ENCODE measurements at regions not wholly inside any gene's neighbourhood (a gene's known extent, or its start where the extent isn't known, plus 50 kb on each side); places are given as distances from the start of the nearest gene placed in this dataset.

DNA sequence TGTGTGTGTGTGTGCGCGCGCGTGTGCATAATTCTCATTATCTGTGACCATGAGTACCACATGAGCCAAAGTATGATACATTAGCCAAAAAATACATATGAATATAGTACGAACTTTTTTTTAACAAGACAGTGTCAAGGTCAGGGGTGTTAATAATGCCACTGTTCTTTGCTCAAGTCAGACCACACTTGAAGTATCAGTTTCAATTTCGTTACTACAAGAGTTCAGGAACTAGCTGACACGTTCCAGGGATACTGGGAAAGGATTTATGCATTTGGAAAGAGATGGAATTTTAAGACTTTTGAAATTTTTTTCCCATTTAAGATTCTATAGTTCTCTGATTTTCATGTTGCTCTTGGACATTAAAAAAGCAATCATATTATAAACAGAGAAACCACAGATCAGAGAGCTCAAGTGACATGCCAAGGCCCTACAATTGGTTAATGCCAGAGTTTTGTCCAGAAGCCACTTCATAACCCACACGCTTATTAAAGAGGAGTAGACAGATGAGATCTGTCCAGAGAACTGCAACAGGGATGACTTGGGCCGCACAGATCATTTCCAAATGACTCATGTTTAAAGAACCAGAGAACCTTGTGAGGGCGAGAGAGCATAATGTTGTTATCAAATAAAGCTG, 718.8 kb upstream of the SGCG start:
- TF ChIP-seq CTCF (IDR thresholded peaks at IDR 0.05; ENCODE audit: low read depth, low read length) (no peak), POLR2A (IDR thresholded peaks at IDR 0.05; ENCODE audit: extremely low read depth, insufficient read length) (no peak), MYC (IDR thresholded peaks at IDR 0.05; ENCODE audit: low read depth, low read length) (no peak)
- TF ChIP-seq, protein P1, sequence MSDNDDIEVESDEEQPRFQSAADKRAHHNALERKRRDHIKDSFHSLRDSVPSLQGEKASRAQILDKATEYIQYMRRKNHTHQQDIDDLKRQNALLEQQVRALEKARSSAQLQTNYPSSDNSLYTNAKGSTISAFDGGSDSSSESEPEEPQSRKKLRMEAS (IDR thresholded peaks at IDR 0.05; ENCODE audit: low read depth, low read length): no peak
- no peak overlapping the region for H3K4me3 ChIP-seq (ENCODE audit: low read depth, low read length)
- DNase-seq (ENCODE audit: low read depth): no peak

DNA sequence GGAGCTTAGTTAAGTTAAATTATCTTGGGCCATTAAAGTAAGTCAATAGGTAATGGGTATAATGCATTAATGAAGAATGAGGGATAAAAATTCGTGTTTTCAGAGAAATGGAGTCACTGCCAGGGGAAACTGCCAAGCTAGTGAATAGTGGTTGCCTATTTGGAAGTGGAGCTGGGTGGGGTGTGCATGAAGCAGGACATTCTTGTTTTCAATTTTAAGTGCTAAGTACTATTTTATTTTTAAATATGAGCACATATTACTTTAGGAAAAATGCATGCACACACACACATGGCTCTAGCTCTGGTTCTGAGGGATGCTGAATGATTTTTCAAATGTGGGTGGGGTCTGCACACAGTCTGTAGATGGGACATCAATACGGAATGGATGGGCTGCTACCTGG, 717.7 kb upstream of the SGCG start:
- TF ChIP-seq CTCF (IDR thresholded peaks at IDR 0.05; ENCODE audit: low read depth, low read length): no peak
- TF ChIP-seq MYC (IDR thresholded peaks at IDR 0.05; ENCODE audit: low read depth, low read length): no peak
- no peak for TF ChIP-seq POLR2A (IDR thresholded peaks at IDR 0.05; ENCODE audit: extremely low read depth, insufficient read length)
- TF ChIP-seq, protein P1 (IDR thresholded peaks at IDR 0.05; ENCODE audit: low read depth, low read length): no peak
- DNase-seq (ENCODE audit: low read depth): no peak
- H3K4me3 ChIP-seq (ENCODE audit: low read depth, low read length): no peak overlapping the region

DNA sequence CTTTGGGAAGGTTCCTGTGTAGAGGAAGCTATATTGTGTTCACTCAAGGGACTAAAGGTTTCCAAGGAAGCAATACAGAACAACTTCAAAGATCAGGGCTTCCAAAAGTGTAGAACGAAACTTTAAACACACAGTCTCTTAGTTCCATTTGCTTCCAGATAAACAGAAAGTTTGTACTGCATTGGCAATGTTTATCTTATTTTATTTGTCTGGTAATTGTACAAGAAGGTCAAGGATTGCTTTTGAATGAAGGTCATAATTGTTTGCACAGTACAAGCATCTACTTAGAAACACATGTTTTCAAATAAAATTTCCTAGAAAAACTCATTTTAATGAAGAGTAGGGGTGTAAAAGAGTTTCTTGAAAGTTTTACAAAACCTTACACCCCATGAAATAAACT, 712.7 kb upstream of the SGCG start:
- H3K4me3 ChIP-seq (ENCODE audit: low read depth, low read length): no peak overlapping the region
- no peak for DNase-seq (ENCODE audit: low read depth)
- TF ChIP-seq, protein P1 (IDR thresholded peaks at IDR 0.05; ENCODE audit: low read depth, low read length): no peak
- no peak for TF ChIP-seq CTCF (IDR thresholded peaks at IDR 0.05; ENCODE audit: low read depth, low read length)
- TF ChIP-seq POLR2A (IDR thresholded peaks at IDR 0.05; ENCODE audit: extremely low read depth, insufficient read length): no peak
- TF ChIP-seq MYC (IDR thresholded peaks at IDR 0.05; ENCODE audit: low read depth, low read length): no peak

GRCh38 chr13:22468824-22469223, 712.0 kb upstream of the SGCG start:
- no peak overlapping the region for H3K4me3 ChIP-seq (ENCODE audit: low read depth, low read length)
- TF ChIP-seq MYC (IDR thresholded peaks at IDR 0.05; ENCODE audit: low read depth, low read length) (no peak), CTCF (IDR thresholded peaks at IDR 0.05; ENCODE audit: low read depth, low read length) (no peak), POLR2A (IDR thresholded peaks at IDR 0.05; ENCODE audit: extremely low read depth, insufficient read length) (no peak)
- TF ChIP-seq, protein P1 (IDR thresholded peaks at IDR 0.05; ENCODE audit: low read depth, low read length): no peak
- DNase-seq (ENCODE audit: low read depth): no peak

DNA sequence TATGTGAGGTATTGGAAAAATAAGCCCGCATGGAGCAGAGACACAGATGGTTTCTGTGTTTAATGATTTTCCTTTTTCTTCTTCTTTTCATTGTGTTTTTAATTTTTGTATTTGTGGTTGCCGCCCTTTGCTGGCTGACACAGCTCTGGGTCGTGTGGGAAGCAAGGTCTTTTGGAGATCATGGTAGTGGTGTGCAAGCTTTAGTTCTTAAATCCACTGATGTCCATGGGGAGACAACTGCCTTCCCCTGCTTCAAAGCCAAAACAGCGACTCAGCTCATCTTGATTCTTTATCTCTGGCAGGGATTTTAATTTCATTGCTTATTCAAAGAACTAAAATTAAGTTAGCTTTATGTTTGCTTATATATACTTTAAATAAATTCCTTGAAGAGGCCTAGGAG, 711.3 kb upstream of the SGCG start:
- no peak for TF ChIP-seq CTCF (IDR thresholded peaks at IDR 0.05; ENCODE audit: low read depth, low read length)
- DNase-seq (ENCODE audit: low read depth): no peak
- H3K4me3 ChIP-seq (ENCODE audit: low read depth, low read length): no peak overlapping the region

DNA sequence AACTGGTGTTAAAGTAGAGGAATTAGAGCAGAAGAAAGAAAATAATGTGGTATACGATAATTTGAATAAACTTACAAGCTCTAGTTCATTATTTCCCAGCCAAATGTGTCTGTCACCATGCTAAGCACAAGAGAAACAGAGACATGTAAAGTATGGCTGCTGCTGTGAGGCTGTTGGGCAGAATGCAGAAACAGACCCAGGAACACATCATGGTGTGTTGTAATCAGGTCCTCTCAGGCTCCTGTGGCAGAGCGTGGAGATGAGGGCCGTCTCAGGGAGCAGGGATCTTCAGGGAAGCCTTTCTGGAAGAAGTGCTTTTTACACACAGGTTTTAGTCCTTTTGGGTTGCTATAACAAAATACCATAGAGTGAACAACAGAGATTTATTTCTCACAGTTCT, 710.7 kb upstream of the SGCG start:
- H3K4me3 ChIP-seq (ENCODE audit: low read depth, low read length): no peak overlapping the region
- no peak for DNase-seq (ENCODE audit: low read depth)
- TF ChIP-seq CTCF (IDR thresholded peaks at IDR 0.05; ENCODE audit: low read depth, low read length): no peak
- TF ChIP-seq, protein P1 (IDR thresholded peaks at IDR 0.05; ENCODE audit: low read depth, low read length): no peak
- no peak for TF ChIP-seq MYC (IDR thresholded peaks at IDR 0.05; ENCODE audit: low read depth, low read length)
- TF ChIP-seq POLR2A (IDR thresholded peaks at IDR 0.05; ENCODE audit: extremely low read depth, insufficient read length): no peak
